GM12874 (cell line): ENCODE measurements at regions not wholly inside any gene's neighbourhood (a gene's known extent, or its start where the extent isn't known, plus 50 kb on each side); places are given as distances from the start of the nearest gene placed in this dataset.

Experiments
- CTCF ChIP-seq: IDR thresholded peaks from 2 replicates; pipeline ENCODE4 v1.5.1; 2011; ENCODE audit warnings: low read depth, mild to moderate bottlenecking, control low read depth, low read length, moderate library complexity; ENCODE audit not compliant: insufficient read depth

GRCh38 chr5:62214701-62215100 lies 91.3 kb upstream of the KIF2A start:
- TF ChIP-seq CTCF, result no peak

DNA sequence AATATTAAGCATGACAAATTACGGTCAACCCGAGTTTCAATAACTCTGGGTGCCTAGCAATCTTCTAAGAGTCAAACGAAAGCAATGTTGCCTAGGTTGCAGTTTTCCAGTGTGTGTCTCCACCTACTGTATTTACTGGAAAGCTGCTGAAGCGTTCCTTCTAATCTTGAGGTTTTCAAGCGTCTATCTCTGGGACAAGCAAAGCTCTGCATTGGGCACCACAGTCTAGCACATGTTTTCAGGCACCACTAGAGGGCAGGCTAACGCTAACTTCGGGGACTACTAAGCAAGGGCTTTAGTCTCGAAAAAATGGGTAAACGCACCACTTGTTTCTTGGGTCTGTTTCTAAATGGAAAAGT lies 82.7 kb upstream of the KIF2A start:
- TF ChIP-seq CTCF, result peak; percentile 23; the same call in 1 of the 2 replicates

DNA sequence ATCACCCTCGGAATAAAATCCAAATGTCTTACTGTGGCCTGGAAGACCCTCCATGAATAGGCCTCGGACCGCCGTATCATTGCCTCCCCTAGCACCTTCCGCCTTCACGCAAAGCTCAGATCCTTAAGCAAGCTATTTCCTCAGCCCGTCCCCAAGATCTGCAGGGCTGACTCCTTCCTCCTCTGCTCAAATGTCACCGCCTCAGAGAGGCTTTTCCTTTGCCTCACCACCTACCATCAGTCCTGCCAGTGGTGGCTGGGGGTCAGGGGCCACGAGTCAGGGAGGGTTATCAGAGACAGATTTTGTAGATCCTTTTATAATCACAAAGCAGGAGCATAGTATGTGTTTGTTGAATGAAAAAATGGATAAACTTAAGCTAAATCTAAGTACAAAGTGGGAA lies 74.4 kb upstream of the KIF2A start:
- TF ChIP-seq CTCF, result no peak

DNA sequence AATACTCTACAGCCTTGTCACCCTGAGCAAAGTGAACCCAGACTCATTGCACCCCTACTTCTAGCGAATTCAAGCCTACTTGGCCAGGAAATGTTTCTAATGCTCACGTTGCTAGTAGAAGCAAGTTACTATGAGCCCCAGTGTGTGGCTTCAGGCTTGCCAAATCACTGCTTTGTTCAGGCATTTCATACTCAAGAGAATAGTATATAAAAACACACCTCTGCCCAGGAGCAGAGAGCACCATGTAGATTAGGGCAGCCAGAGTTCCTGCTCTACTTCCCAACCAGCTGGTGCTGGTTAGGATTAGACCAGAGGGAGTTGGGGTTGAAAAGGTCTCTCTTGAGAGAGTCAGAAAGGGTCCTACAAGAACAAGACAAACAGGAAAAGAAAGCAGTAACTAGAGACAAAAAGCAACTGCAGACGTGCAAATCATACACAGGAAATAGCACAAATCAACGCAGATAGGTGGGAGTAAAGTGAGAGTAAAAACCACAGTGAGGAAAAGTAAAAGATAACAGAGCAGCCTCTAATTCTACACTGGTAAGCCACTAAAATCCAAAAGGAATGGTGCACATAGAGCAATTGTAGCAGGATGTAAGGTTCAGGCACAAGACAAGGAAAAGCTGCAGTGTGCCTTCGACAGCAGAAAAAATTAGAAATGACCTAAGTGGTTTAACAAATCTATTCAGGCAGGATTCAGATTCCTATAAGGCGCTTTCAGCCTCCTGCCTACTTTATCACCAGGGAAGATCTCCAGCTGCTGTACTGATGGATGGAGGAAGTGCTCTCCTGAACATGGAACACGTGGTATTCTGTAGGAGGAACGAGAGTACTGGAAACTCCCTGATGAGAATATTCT lies 49.6 kb upstream of the KIF2A start:
- no peak for TF ChIP-seq CTCF
